ENCODE measurements at regions not wholly inside any gene's neighbourhood (a gene's known extent, or its start where the extent isn't known, plus 50 kb on each side); places are given as distances from the start of the nearest gene placed in this dataset.
A peak's percentile ranks its signal among the peaks of the same experiment; 100 is the strongest.

DNA sequence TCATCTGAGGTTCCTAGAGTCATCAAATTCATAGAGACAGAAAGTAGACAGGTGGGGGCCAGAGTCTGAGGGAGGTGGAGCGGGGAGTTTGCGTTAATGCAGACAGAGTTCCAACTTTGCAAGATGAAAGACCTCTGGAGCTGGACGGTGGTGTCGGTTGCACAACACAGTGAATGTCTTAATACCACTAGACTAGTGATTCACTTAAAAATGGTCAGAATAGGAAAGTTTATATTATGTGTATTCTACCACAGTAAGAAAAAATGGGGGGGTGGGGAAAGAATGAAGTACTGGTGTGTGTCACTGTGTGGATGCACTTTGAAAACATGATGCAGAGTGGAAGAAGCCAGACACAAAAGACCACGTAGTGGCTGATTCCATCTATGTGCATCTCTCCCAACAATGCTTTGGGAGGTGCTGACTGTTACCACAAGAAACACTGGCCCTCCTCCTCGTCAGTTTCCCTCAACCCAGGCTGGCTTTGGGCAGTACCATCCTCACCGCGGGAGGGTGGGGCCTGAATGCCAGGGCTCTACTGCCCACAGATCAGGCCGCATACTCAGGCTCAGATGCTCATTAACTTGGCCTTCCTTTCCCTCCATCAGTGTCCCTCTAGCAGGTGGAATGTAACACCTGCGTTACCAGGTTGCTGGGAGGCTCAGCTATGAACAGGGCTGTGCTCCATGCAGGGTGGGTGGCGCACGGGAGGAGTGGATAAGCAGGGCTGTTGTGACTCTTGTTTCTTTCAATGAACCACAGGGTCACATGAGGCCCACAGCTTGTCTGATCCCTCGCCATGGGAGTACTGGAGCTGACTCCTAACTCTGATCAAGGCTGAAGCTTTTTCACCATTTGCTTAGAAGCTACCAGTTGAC lies 297.0 kb downstream of the CTTN start:
- DNase-seq (ENCODE audit: insufficient read length, low spot score) (no peak), FAIRE-seq (no peak)

GRCh38 chr11:70696076-70696475 lies 297.7 kb downstream of the CTTN start:
- no peak for DNase-seq (ENCODE audit: insufficient read length, low spot score)
- FAIRE-seq = no peak

GRCh38 chr11:70696564-70696963 lies 298.2 kb downstream of the CTTN start:
- no peak for FAIRE-seq
- DNase-seq (ENCODE audit: insufficient read length, low spot score) = no peak

- FAIRE-seq (no peak), DNase-seq (ENCODE audit: insufficient read length, low spot score) (no peak)
Measured at GRCh38 chr11:70697701-70698100, 299.4 kb downstream of the CTTN start.

GRCh38 chr11:70698871-70699270 lies 300.5 kb downstream of the CTTN start:
- FAIRE-seq = no peak

DNA sequence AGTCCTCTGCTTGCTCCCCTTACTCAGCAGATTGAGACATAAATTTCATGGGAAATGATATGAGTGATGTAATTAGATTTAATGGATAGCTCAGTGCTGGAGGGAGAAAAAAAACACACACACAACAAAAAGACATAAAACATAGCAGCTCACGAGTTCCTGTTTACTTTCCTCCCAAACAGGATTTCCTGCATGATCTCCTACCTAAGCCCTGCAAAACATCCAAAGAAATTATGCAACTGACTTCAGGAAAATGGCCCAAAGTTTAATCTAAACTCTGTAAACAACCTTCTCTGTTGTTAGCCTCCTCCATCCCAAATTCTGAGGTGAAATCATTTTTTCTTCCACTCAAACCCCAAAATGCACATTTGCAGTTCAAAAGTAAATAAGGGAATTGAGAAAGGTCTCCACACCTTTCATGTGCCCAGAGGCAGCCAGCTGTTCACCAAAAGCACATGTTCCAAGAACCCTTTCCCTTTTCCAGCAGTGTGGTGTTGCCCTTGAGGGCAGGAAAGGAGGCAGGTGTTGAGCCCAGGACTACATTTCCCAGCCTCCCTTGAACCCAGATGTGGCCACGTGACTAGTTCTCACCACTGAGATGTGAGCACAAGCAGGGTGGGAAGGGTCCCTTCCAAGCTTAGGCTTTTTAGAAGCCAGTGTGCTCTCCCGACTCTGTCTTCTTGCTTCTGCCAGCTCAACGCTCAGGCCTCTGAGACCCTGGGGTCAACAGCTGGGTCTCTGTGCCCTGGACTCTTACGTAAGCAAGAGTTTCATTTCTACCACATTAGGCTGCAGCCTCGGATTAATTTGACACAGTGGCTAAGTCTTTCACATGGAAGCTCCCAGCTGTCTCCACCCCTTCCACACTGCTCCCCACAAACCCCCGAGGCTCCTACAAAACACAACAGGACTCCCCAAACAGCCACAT lies 301.2 kb downstream of the CTTN start:
- FAIRE-seq (no peak), DNase-seq (ENCODE audit: insufficient read length, low spot score) (no peak)

More at GRCh38 chr11:70698871-70699270, 300.5 kb downstream of the CTTN start:
- no peak for DNase-seq (ENCODE audit: insufficient read length, low spot score)

- DNase-seq (ENCODE audit: insufficient read length, low spot score) = no peak
- FAIRE-seq = no peak
Measured at GRCh38 chr11:70700453-70700852, 302.1 kb downstream of the CTTN start.

GRCh38 chr11:70700871-70701270 lies 302.5 kb downstream of the CTTN start:
- FAIRE-seq (no peak), DNase-seq (ENCODE audit: insufficient read length, low spot score) (no peak)

GRCh38 chr11:70702040-70702648 lies 303.8 kb downstream of the CTTN start:
- FAIRE-seq (peak; percentile 98), DNase-seq (ENCODE audit: insufficient read length, low spot score) (no peak)

- FAIRE-seq (no peak), DNase-seq (ENCODE audit: insufficient read length, low spot score) (no peak)
Measured at GRCh38 chr11:70703141-70704064, 305.1 kb downstream of the CTTN start.

GRCh38 chr11:70705097-70705496 lies 306.8 kb downstream of the CTTN start:
- FAIRE-seq (no peak), DNase-seq (ENCODE audit: insufficient read length, low spot score) (no peak)

DNA sequence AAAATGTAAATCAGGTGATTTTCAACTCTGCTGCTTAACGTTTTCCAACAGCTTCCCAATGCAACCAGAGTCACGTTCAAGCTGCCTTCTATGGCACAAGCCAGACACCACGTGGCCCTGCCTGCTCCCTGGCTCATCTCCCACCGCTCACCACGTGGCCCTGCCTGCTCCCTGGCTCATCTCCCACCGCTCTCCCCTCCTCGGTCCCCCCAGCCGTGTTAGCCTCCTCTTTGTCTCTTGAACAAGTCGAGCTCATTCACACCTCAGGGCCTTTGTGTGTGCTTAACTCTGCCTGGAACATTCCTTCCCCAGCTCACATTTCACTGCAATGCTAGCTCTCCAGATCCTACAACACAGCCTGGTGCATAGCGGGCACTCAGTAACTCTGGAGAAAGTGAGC lies 307.6 kb downstream of the CTTN start:
- DNase-seq (ENCODE audit: insufficient read length, low spot score) = no peak
- FAIRE-seq = no peak

GRCh38 chr11:70707821-70708220 lies 309.5 kb downstream of the CTTN start:
- FAIRE-seq (no peak), DNase-seq (ENCODE audit: insufficient read length, low spot score) (no peak)

- FAIRE-seq (no peak), DNase-seq (ENCODE audit: insufficient read length, low spot score) (no peak)
Measured at GRCh38 chr11:70709596-70709995, 311.3 kb downstream of the CTTN start.

DNA sequence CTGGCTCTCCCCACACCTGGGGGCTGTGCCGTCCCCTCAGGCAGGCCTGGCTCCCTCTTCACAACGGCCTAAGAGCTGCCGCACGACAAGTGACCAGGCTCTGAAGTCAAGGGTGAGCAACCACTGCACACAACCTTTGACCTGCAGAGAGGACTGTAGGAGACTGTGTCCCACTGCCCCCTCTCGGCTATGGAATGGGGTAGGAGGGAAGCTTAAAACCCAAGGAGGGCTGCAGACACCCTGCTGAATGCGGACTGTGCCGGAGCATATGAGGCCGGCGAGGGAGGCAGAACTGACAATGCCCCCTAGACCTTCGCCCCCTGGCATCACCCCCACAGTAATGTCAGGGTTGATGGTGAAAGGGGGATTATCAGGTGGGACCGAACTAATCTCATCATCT lies 311.9 kb downstream of the CTTN start:
- no peak for FAIRE-seq

DNA sequence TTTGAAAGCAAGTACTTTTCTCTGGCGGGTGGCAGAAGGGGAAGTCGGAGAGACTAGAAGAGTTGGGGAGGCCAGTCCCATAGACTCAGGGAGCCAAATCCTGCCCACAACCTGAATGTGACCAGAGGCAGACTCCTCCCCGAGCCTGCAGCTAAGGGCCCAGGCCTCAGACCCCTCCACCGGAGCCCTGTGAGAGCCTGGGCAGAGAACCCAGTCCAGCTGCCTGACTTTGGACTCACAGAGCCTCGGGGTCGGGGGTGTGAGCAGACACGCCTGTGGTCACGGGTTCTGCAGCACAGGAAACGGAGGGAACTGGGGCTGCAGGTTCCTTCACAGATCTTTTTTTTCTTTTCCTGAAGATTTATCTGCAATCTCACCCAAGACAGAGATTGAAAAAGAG lies 312.3 kb downstream of the CTTN start:
- FAIRE-seq = no peak
- DNase-seq (ENCODE audit: insufficient read length, low spot score) = no peak

More for the DNA sequence above, 311.9 kb downstream of the CTTN start:
- DNase-seq (ENCODE audit: insufficient read length, low spot score) = no peak

DNA sequence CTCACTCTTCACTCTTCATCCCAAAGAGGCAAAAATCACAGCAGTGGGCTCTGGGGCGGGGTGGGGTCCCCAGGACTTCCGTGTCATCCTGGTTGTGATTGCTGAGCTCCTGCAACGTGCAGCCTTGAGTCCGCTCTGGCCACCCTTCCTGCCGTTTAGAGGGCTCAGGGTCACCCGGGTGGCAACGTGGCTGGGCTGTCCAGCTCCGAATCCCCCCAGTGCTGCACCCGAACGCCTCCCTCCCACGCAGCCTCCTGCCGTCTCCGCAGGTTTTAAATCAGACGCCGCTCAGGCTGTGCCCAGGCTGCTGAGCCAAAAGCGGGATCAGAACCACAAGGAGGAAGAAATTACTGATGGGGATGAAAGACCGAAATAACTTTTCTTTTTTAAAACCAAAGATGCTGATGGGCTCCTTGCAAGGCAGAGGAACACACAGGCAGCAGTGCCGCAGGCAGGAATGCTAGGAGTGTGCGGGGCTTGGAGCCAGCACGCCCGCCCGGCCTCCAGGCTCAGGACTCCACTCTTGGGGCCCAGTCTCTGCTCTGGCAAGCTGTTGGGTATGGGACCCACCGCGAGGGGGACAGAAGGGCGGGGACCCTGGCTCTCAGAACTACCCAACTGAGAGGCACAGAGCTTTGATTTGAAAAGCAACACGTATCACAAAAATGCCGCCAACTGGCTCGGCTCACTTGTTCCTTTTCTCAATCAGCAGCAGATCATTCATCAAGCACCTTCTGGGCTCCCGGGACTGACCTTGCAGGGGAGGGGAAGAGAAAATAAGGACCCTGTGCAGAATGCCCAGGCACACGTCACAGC lies 313.0 kb downstream of the CTTN start:
- no peak for DNase-seq (ENCODE audit: insufficient read length, low spot score)
- FAIRE-seq = no peak

DNA sequence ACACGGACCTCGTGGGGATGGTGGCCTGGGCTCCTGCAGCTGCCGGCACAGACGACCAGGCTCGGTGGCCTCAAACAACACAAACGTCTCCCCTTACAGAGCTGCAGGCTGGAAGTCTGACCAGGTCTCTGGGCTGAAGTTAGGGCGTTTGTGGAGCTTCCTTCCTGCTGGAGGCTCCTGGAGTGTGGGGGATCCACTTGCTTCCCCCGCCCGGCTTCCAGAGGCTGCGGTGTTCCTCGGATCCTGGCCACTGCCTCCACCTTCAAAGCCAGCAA lies 313.5 kb downstream of the CTTN start:
- DNase-seq (ENCODE audit: insufficient read length, low spot score) = no peak
- FAIRE-seq = no peak

DNA sequence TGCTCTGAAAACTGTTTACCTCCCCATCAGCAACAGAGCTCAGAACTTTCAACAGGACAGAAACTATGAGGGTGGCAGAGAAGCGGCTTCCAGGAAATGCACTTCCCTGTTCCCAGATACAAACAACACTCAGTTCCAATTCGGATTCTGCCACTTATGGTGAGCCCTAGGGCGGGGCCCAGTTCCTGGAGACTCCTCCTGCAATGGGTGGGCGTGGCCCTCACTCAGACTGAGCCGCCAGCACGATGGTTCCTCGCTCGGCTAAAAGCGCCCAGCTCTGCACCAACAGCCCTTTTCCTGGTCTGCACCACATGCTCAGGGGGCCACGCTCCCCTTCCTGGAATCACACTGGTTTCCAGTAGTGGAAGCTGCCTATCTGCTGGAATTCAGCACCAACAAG lies 314.1 kb downstream of the CTTN start:
- no peak for DNase-seq (ENCODE audit: insufficient read length, low spot score)
- FAIRE-seq = no peak
